NT2/D1 (cell line): ENCODE measurements at regions not wholly inside any gene's neighbourhood (a gene's known extent, or its start where the extent isn't known, plus 50 kb on each side); places are given as distances from the start of the nearest gene placed in this dataset.

Source experiments
- DNase-seq: peaks from one replicate; pipeline ENCODE4 v3.0.0-alpha.2; 2011; ENCODE audit warnings: low read depth, low spot score
- H3K27me3 ChIP-seq: 2 replicates; pipeline ENCODE4 v1.6.0; 2011; ENCODE audit warnings: mild to moderate bottlenecking; ENCODE audit not compliant: insufficient read length, insufficient read depth
- H3K36me3 ChIP-seq: 2 replicates; pipeline ENCODE4 v1.6.1; 2011; ENCODE audit warnings: mild to moderate bottlenecking, low read length, mixed read lengths; ENCODE audit not compliant: insufficient read depth, insufficient read length
- H3K4me1 ChIP-seq: 2 replicates; pipeline ENCODE4 v1.5.1; 2011; ENCODE audit not compliant: insufficient read depth, insufficient read length
- H3K4me3 ChIP-seq: 2 replicates; pipeline ENCODE4 v1.5.1; 2011; ENCODE audit warnings: low read depth; ENCODE audit not compliant: insufficient read length
- H3K9ac ChIP-seq: 2 replicates; pipeline ENCODE4 v1.6.0; 2011; ENCODE audit warnings: low read depth; ENCODE audit not compliant: insufficient read length
- H3K9me3 ChIP-seq: 2 replicates; pipeline ENCODE4 v1.5.1; 2011; ENCODE audit warnings: mild to moderate bottlenecking, low read length; ENCODE audit not compliant: insufficient read depth
- SUZ12 ChIP-seq: IDR thresholded peaks from 2 replicates; pipeline ENCODE4 v1.6.1; 2011; ENCODE audit not compliant: insufficient read length, insufficient read depth; ENCODE audit errors: extremely low read depth
- YY1 ChIP-seq: IDR thresholded peaks from 2 replicates; pipeline ENCODE4 v1.6.1; 2011; ENCODE audit not compliant: insufficient read length, insufficient read depth
- ZNF274 ChIP-seq: IDR thresholded peaks from 2 replicates; pipeline ENCODE4 v1.6.1; 2011; ENCODE audit warnings: mild to moderate bottlenecking, low read depth, low read length

DNA sequence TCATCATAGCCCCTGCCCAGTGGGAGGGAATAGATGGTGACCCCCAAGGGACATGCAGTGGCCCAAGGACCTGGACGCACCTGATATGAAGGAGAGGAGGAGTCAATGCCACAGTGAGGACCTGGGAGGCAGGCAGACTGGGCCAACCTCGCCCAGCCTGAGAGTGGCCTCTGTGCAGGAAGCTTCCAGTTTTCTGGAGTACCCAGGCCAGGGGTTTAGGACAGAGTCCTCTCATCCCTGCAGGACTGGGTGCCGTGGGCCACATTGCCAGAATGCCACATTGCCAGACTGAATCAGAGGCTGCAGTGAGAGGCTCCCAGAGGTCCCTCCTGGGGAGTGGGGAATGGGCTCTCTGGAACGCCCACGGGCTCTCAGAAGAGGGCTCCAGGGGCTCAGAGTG, 82.9 kb upstream of the VSTM2B start:
- no peak for DNase-seq
- no peak overlapping the region for H3K4me3 ChIP-seq
- H3K9ac ChIP-seq: no peak overlapping the region
- peaks cover 16% of the 10 kb centered on the region; the same call in 1 of the 2 replicates for H3K9me3 ChIP-seq
- no peak for TF ChIP-seq YY1
- H3K36me3 ChIP-seq: no peaks in the 10 kb centered on the region
- H3K4me1 ChIP-seq: no peaks in the 10 kb centered on the region
- no peaks in the 10 kb centered on the region for H3K27me3 ChIP-seq

DNA sequence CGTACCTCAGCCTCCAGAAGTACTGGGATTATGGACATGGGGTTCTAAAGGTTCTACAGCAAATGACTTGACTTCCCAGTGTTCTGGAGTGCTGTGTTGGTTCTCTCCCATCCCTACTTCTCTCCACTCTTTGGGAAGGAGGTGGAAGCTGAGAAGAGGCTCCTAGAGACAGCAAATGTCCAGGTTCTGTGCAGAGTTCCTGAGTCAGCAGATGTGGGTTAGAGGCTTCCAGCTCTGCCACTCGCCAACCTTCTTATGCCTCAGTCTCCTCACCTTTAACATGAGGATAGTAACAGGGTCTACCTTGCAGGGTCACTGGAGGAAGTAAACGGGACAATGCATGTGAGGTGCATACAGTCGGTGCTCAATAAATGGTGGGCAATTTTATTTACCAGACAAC, 80.5 kb upstream of the VSTM2B start:
- DNase-seq: no peak
- no peak overlapping the region for H3K4me3 ChIP-seq
- H3K4me1 ChIP-seq: no peaks in the 10 kb centered on the region
- no peaks in the 10 kb centered on the region for H3K27me3 ChIP-seq
- peaks cover 7% of the 10 kb centered on the region; the same call in 1 of the 2 replicates for H3K9me3 ChIP-seq
- no peaks in the 10 kb centered on the region for H3K36me3 ChIP-seq
- TF ChIP-seq SUZ12 (no peak), ZNF274 (no peak), YY1 (no peak)
- H3K9ac ChIP-seq: no peak overlapping the region

DNA sequence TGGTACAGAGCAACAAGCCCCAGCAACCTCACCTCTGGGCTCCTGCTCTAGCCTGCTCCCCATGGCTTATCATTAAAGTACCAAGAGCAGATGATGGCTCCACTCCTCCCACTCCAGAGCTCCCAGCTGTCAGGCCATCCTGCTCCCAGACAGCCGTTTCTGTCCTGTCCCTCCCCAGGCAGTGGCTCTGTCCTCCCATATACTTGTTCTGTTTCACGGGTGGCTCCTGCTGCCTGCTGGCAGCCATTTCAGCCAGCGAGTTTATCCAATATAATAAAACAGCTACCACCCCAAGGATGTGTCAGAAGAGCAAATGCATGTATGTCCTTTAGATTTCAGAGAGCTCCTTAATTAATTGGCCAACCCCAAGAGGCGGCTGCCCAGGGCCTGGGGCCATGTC, 79.4 kb upstream of the VSTM2B start:
- TF ChIP-seq YY1 (no peak), SUZ12 (no peak), ZNF274 (no peak)
- H3K36me3 ChIP-seq: no peaks in the 10 kb centered on the region
- H3K27me3 ChIP-seq: no peaks in the 10 kb centered on the region
- no peaks in the 10 kb centered on the region; the same call in 1 of the 2 replicates for H3K9me3 ChIP-seq
- H3K4me3 ChIP-seq: no peak overlapping the region
- no peaks in the 10 kb centered on the region for H3K4me1 ChIP-seq
- H3K9ac ChIP-seq: no peak overlapping the region
- DNase-seq: no peak

DNA sequence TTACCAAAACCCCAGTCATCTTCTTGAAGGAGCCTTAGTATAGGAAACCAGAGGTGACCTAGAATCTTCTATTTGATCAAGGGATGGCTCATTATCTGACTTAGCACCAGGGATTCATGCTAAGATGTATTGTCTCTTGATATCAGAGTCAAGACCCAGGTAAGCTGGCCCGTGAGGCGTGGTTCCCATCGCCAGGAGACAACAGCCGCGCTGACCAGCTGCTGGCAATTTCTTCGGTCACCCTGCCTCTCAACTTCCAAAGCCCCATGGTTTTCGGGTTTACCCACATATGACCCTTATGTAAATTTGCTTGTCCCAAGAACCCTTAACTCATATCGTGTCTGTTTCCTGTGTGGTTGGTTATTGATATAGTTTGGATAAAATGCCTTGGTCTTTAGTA, 77.7 kb upstream of the VSTM2B start:
- Histone ChIP-seq H3K27me3 (no peaks in the 10 kb centered on the region), H3K4me1 (no peaks in the 10 kb centered on the region), H3K9me3 (no peaks in the 10 kb centered on the region), H3K36me3 (no peaks in the 10 kb centered on the region), H3K4me3 (no peak overlapping the region), H3K9ac (no peak overlapping the region)
- DNase-seq: no peak
- TF ChIP-seq SUZ12: no peak

DNA sequence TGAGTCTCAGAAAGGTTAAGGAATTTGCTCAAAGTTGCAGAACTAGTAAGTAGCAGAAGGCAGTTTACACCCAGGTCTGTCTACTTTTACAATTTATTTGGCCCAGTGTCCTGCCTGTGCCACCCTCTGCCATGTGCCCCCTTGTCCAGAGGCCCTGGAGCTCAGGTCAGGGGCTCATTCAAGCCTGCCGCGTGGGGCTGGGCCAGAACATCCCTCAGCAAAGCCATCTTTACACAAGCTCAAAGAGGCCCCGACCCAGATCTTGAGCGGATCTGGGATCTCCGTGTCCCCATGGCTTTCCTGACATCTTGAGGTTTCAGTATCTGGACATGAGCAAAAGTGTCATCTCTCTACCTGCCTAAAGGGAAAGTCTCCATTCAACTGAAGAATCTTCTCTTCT, 76.4 kb upstream of the VSTM2B start:
- Histone ChIP-seq H3K27me3 (no peaks in the 10 kb centered on the region), H3K9me3 (no peaks in the 10 kb centered on the region), H3K36me3 (no peaks in the 10 kb centered on the region), H3K4me1 (no peaks in the 10 kb centered on the region), H3K9ac (no peak overlapping the region), H3K4me3 (no peak overlapping the region)
- TF ChIP-seq YY1 (no peak), SUZ12 (no peak), ZNF274 (no peak)
- DNase-seq: no peak

DNA sequence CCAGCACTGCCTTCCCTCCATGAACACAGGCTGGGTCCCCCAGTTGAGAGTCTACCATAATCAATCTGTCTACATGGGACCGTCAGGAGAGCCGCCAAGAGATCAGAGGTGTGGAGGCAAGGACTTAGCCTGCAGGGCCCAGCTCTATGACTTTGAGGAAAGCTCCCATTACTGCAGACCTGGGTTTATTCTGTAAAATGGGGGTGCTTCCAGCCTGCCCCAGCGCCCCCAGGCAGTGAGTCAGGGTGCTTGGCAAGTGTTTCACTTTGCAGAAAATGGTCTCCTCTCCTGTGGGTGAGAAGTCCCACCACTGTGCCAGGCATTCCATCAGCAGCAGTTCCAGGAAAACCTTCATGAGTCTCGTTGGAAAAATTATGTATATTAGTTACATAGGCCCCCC, 75.5 kb upstream of the VSTM2B start:
- H3K27me3 ChIP-seq: no peaks in the 10 kb centered on the region
- no peaks in the 10 kb centered on the region for H3K9me3 ChIP-seq
- TF ChIP-seq ZNF274: no peak
- TF ChIP-seq SUZ12: no peak
- TF ChIP-seq YY1: no peak
- no peaks in the 10 kb centered on the region for H3K36me3 ChIP-seq
- DNase-seq: no peak
- H3K4me1 ChIP-seq: no peaks in the 10 kb centered on the region
- no peak overlapping the region for H3K9ac ChIP-seq
- no peak overlapping the region for H3K4me3 ChIP-seq

DNA sequence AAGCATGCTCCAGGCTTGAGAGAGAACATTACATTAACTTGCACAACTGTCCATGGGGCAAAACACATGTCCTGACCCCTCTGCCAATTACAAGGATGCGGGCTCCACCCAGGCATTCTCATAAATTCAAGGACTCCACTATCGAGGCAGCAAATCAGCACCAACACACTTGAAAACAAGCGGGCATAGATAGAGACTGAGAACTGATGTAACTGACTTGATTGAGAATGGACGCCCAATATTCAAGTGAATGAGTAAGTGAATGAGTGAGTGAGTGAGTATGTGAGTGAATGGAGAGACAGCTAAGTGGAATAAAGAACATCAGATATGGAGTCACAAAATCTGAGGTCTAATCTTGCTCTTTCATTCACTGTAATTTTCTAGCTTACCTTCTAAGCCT, 75.0 kb upstream of the VSTM2B start:
- TF ChIP-seq YY1: no peak
- no peak for TF ChIP-seq SUZ12
- TF ChIP-seq ZNF274: no peak
- Histone ChIP-seq H3K4me3 (no peak overlapping the region), H3K9ac (no peak overlapping the region), H3K9me3 (no peaks in the 10 kb centered on the region), H3K27me3 (no peaks in the 10 kb centered on the region), H3K36me3 (no peaks in the 10 kb centered on the region), H3K4me1 (no peaks in the 10 kb centered on the region)
- no peak for DNase-seq

DNA sequence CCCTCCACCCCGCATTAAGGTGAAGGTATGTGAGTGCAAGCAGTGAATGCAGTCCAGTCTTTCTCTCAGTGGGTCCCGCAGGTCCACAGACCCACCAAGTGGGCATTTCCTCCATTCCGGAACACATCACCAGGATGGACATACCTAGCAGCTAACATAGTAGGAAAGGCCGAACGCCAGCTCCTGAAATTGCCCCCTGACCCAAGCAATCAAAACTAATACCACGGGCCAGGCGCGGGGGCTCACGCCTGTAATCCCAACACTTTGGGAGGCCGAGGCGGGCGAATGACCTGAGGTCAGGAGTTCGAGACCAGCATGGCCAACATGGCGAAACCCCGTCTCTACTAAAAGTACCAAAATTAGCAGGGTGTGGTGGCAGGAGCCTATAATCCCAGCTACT, 71.7 kb upstream of the VSTM2B start:
- no peak for DNase-seq
- no peak overlapping the region for H3K9ac ChIP-seq
- H3K9me3 ChIP-seq: peaks cover 17% of the 10 kb centered on the region; the same call in 1 of the 2 replicates
- H3K4me3 ChIP-seq: no peak overlapping the region
- no peaks in the 10 kb centered on the region for H3K27me3 ChIP-seq
- H3K36me3 ChIP-seq: no peaks in the 10 kb centered on the region
- no peaks in the 10 kb centered on the region for H3K4me1 ChIP-seq
- TF ChIP-seq YY1 (no peak), SUZ12 (no peak), ZNF274 (no peak)
